ENCODE measurements at regions not wholly inside any gene's neighbourhood (a gene's known extent, or its start where the extent isn't known, plus 50 kb on each side); places are given as distances from the start of the nearest gene placed in this dataset.
"Not testable (repeated sequence)": the region's sequence is repeated elsewhere in the genome, so short reads cannot be mapped to it uniquely, and the experiment has no call there.

DNA sequence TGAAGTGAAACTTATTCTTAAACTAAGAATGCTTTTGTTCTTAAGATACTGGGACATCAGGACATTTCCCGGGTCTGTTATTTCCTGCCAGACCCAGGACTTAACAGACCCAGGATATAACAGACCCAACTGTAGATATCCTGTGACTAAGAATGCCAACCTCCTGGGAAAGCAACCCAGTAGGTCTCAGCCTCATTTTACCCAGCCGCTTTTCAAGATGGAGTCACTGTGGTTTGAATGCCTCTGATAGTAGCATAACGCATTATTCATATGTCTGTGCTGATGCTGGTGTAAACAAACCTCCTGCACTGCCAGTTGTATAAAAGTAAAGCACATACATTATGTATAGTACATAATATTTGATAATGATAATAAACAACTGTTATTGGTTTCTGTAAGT lies 185.8 kb upstream of the GPRIN3 start:
- H3K4me3 ChIP-seq (ENCODE audit: low read depth, low read length), result no peak overlapping the region
- no peak for DNase-seq (ENCODE audit: low read depth)
- in situ Hi-C loops (cut with HindIII; ENCODE audit: low sequenced_read_pairs), result no loop called here
- no peak for TF ChIP-seq CTCF (IDR thresholded peaks at IDR 0.05; ENCODE audit: low read depth, low read length, missing control alignments)

DNA sequence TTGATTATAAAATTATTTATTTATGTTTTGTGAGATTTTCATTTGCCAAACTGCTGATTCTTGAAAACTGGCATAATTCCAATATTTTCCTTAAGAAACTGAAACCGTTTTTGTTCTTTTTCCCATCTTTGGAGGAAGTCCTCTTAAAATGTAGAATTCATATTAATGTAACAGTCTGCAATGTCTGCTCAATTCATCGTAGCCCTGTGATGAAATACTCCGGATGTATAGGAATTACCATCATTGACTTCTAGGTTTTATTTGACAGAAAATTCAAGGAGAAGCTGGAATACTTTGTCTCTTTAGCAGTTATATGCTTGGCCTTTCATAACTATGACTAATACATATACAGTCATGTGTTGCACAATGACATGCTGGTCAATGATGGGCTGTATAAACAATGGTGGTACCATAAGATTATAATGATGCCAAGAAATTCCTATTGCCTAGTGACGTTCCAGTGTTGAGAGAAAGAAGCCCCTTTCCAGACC lies 185.0 kb upstream of the GPRIN3 start:
- TF ChIP-seq CTCF (IDR thresholded peaks at IDR 0.05; ENCODE audit: low read depth, low read length, missing control alignments), result no peak
- no peak overlapping the region for H3K4me3 ChIP-seq (ENCODE audit: low read depth, low read length)
- peak; percentile 56 for DNase-seq (ENCODE audit: low read depth)
- in situ Hi-C loops (cut with HindIII; ENCODE audit: low sequenced_read_pairs), result no loop called here

GRCh38 chr4:89491761-89492160 lies 184.2 kb upstream of the GPRIN3 start:
- no peak overlapping the region for H3K4me3 ChIP-seq (ENCODE audit: low read depth, low read length)
- DNase-seq (ENCODE audit: low read depth), result no peak
- in situ Hi-C loops (cut with HindIII; ENCODE audit: low sequenced_read_pairs), result no loop called here
- TF ChIP-seq CTCF (IDR thresholded peaks at IDR 0.05; ENCODE audit: low read depth, low read length, missing control alignments), result no peak

DNA sequence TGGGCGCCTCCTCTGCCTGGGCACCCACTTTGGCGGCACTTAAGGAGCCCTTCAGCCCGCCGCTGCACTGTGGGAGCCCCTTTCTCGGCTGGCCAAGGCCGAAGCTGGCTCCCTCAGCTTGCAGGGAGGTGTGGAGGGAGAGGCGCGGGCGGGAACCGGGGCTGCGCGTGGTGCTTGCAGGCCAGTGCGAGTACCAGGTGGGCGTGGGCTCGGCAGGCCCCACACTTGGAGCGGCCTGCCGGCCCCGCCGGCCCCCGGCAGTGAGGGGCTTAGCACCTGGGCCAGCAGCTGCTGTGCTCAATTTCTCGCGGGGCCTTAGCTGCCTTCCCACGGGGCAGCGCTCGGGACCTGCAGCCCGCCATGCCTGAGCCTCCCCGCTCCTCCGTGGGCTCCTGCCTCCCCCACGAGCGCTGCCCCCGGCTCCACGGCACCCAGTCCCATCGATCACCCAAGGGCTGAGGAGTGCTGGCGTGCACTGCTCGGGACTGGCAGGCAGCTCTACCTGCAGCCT lies 182.4 kb upstream of the GPRIN3 start:
- DNase-seq (ENCODE audit: low read depth); in situ Hi-C loops (cut with HindIII; ENCODE audit: low sequenced_read_pairs); H3K4me3 ChIP-seq (ENCODE audit: low read depth, low read length): not testable (repeated sequence)

GRCh38 chr4:89489338-89489771 lies 181.8 kb upstream of the GPRIN3 start:
- in situ Hi-C loops (cut with HindIII; ENCODE audit: low sequenced_read_pairs), result no loop called here
- DNase-seq (ENCODE audit: low read depth), result no peak
- no peak for TF ChIP-seq CTCF (IDR thresholded peaks at IDR 0.05; ENCODE audit: low read depth, low read length, missing control alignments)
- no peak overlapping the region for H3K4me3 ChIP-seq (ENCODE audit: low read depth, low read length)

DNA sequence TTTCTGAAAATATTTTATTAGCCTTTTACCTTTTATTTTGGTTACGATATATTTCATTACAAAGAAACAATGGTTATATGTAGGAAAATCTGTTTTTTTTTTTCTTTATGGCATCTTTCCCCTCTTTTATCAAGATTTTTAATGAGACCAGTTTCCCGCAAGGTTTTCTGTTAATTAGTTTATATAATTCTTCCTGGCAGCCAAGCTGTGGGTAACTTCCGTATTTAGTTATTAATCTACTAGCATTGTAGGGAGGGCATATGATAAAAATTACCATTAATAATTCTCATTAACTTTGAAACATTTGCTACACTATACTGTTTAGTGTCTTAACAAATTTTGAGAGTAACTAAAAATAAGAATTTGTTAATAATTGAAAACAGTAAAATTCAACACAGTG lies 181.1 kb upstream of the GPRIN3 start:
- TF ChIP-seq CTCF (IDR thresholded peaks at IDR 0.05; ENCODE audit: low read depth, low read length, missing control alignments), result no peak
- in situ Hi-C loops (cut with HindIII; ENCODE audit: low sequenced_read_pairs), result no loop called here
- no peak for DNase-seq (ENCODE audit: low read depth)
- no peak overlapping the region for H3K4me3 ChIP-seq (ENCODE audit: low read depth, low read length)

DNA sequence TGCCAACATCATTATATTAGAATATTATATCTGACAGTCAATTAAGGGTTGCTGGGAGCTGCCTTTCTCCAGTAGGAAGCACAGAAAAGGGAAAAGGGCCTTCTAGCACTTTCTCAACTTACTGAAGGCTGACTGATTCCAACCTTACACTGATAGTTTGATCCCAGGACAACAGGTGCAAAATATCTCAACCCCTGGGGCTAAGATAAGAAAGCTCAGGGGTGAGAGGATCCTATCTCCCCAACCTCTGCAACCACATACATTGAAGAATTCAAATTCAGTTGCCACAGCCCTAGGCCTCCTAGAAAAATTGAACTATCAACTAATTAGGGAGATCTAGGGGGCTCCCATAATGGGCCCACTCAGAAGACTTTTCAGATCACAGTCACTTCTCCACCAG lies 179.1 kb upstream of the GPRIN3 start:
- TF ChIP-seq CTCF (IDR thresholded peaks at IDR 0.05; ENCODE audit: low read depth, low read length, missing control alignments), result no peak
- in situ Hi-C loops (cut with HindIII; ENCODE audit: low sequenced_read_pairs), result no loop called here
- no peak for DNase-seq (ENCODE audit: low read depth)
- no peak overlapping the region for H3K4me3 ChIP-seq (ENCODE audit: low read depth, low read length)

All from astrocyte of the cerebellum (primary cell).